COLO829 (cell line): ENCODE measurements at regions not wholly inside any gene's neighbourhood (a gene's known extent, or its start where the extent isn't known, plus 50 kb on each side); places are given as distances from the start of the nearest gene placed in this dataset.
"Not testable (repeated sequence)": the region's sequence is repeated elsewhere in the genome, so short reads cannot be mapped to it uniquely, and the experiment has no call there.

Source experiments
- DNase-seq: peaks from one replicate; pipeline ENCODE4 v3.0.0; 2012; ENCODE audit warnings: low spot score

- DNase-seq = not testable (repeated sequence)
Measured at GRCh38 chr15:20289538-20290103, 252.0 kb downstream of the GOLGA6L6 start.

GRCh38 chr15:20288800-20289537 is 252.6 kb downstream of the GOLGA6L6 start:
- not testable (repeated sequence) for DNase-seq

GRCh38 chr15:20286559-20286958 is 255.0 kb downstream of the GOLGA6L6 start:
- DNase-seq = not testable (repeated sequence)

GRCh38 chr15:20285696-20286300 is 255.8 kb downstream of the GOLGA6L6 start:
- DNase-seq = not testable (repeated sequence)

- not testable (repeated sequence) for DNase-seq
Measured at GRCh38 chr15:20284891-20285535, 256.6 kb downstream of the GOLGA6L6 start.

GRCh38 chr15:20283651-20284050 is 257.9 kb downstream of the GOLGA6L6 start:
- not testable (repeated sequence) for DNase-seq

GRCh38 chr15:20282491-20282943 is 259.1 kb downstream of the GOLGA6L6 start:
- DNase-seq = not testable (repeated sequence)

- not testable (repeated sequence) for DNase-seq
Measured at GRCh38 chr15:20281567-20282275, 259.9 kb downstream of the GOLGA6L6 start.

GRCh38 chr15:20280933-20281463 is 260.6 kb downstream of the GOLGA6L6 start:
- no peak for DNase-seq

- not testable (repeated sequence) for DNase-seq
Measured at GRCh38 chr15:20280141-20280932, 261.3 kb downstream of the GOLGA6L6 start.

GRCh38 chr15:20279056-20279455 is 262.5 kb downstream of the GOLGA6L6 start:
- not testable (repeated sequence) for DNase-seq

- not testable (repeated sequence) for DNase-seq
Measured at GRCh38 chr15:20278376-20278775, 263.2 kb downstream of the GOLGA6L6 start.

GRCh38 chr15:20277451-20277850 is 264.1 kb downstream of the GOLGA6L6 start:
- DNase-seq = not testable (repeated sequence)

GRCh38 chr15:20276312-20277114 is 265.1 kb downstream of the GOLGA6L6 start:
- not testable (repeated sequence) for DNase-seq

- DNase-seq = not testable (repeated sequence)
Measured at GRCh38 chr15:20275373-20275967, 266.1 kb downstream of the GOLGA6L6 start.

GRCh38 chr15:20272422-20273184 is 269.0 kb downstream of the GOLGA6L6 start:
- DNase-seq = no peak

GRCh38 chr15:20271647-20272046 is 270.0 kb downstream of the GOLGA6L6 start:
- DNase-seq = no peak

GRCh38 chr15:20269956-20270355 is 271.6 kb downstream of the GOLGA6L6 start:
- not testable (repeated sequence) for DNase-seq

- not testable (repeated sequence) for DNase-seq
Measured at GRCh38 chr15:20267996-20268395, 273.6 kb downstream of the GOLGA6L6 start.
